NCI-H345 (cell line): ENCODE measurements at regions not wholly inside any gene's neighbourhood (a gene's known extent, or its start where the extent isn't known, plus 50 kb on each side); places are given as distances from the start of the nearest gene placed in this dataset.

Experiments used
- DNase-seq: peaks from one replicate; lab custom pipeline; 2025; lab: John Stamatoyannopoulos, UW

DNA sequence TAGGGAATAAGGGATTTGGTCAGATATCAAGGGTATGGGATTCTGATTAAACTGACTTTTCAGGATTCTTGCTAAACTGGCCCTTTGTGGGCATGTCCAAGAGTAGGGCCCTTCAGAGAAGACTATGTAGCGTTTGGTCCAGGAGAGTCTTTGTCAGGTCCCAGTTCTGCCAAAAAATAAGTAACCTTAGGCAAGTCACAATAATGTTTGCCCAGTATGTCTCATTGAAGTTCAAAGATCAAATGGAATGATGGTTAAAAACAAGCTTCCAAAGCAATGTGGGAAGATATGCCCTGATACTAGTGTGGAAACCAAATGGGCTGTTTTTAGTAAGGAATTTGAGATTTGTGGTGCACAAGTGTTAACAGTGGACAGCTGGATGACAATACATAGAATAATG, 454.4 kb downstream of the WDR72 start:
- DNase-seq: no peak

DNA sequence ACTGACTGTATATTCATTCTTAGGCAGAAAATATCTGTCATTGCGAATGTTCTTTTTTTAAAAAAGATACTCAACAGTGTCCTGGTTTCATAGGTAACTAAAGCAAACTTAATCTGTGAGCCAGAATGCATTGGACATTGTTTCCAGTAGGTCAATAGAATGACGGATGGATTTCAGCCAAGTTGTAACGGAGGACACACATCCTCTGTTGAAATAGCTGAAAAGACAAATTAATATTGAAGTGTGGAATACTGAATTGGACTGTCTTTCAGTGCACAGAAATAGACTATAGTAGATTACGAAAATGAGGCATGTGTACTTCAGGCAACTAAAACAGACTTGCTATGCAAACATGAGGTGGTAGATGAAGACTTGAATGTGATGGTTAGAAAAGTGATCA, 461.6 kb downstream of the WDR72 start:
- DNase-seq: no peak

DNA sequence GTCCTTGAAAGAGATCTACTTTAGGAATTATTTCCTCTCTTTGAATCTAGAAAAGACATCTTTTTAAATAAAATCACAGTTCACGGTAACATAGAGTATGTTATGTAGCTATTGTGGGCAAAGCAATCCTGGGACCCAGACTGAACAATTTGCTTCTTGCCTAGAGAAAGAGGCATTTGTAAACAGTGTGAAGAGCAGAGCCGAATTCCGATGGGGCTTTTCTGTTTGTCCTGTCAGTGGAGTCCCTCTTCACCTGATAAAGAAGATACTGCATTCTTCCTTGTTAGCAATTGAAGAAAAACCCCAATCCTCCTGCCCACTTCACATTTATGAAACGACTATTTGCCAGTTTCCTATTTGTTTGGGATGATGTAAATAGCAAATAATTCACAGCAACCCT, 462.9 kb downstream of the WDR72 start:
- no peak for DNase-seq

DNA sequence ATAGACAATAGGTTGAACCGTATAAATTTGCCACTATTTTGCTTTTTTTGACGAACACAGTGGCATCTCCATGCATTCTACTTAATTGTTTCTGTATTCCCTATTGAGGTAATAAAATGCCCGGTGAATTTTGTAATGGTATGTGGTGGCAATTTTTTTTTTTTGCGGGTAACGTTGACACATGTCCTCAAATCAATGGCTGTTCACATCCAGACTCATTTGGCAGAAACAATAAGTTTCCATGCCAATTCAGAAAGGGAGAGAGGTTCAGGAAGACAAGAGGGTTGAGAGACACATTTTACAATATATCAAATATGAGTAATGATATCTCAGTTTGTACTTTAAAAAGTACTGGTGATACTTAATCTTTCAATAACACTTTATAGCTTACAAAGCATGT, 463.9 kb downstream of the WDR72 start:
- no peak for DNase-seq

DNA sequence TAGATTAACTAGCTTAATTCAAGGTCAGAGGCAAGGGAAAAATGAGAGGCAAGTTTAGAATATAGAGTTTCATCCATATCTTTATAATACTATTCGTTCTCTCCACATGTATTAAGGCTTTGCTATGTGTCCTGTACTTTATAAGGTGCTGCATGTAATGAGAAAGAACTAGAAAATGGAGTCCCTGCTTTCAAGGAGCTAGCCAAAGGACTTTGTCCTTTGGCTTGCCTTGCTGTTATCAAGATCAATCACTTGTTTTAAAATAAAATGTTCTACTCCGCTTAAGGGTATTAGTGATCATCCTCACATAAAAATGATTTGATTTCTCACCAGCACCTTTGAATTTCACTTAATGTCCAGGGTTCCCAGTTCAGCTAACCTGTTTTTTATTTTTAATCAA, 470.9 kb downstream of the WDR72 start:
- no peak for DNase-seq

DNA sequence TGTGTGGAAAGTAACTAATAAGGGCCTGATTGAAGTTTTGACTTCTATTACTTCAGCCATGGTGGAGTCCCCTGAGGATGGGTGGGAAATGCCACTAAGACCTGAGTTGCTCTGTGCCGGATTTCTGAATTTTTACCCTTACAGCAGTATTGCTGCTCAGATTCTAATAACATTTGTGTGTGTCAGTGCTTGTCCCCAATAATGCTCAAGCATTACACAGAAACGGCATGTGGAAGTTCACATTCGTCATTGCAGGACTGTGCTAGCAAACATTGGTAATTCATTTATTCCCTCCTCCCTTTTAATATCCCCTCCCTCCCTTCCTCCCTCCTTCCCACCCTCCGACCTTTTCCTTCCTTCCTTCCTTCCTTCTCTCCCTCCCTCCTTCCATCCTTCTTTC, 484.5 kb upstream of the ONECUT1 start:
- DNase-seq: no peak

DNA sequence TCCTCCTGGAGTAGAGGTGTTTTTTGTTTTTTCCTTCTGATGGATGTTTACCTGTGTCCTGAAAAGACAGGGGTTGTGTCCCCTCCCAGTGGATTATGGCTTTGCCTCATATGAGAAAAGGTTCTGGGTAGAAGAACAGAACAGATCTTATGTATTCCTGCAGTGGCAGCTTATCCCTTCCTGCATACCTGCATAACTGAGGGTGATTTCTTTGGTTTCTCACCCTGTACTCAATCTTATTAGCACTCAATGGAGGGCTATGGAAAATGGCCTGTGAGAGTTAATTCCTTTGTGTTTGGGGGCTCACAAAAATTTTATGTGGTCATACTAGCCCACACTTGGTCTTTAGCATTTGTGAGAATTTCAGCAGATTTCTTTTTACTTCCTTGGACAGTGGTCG, 482.0 kb upstream of the ONECUT1 start:
- no peak for DNase-seq

DNA sequence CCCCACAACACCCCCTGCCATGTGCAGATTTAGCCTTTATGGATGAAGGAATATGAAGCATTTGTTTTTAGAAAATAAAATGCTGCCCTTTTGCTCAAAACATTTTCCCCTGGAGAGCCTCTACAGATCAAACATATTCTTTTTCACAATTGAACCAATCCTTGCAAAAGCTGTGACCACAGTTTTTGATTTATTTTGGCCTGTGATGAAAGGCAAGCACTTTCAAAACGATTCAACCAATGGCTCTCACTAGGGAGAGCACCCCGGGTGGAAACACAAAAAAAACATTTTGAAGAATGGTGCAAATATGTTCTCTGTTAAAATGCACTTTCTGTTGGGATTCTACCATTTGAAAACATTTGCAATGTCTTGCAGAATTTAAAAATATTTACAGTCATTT, 476.0 kb upstream of the ONECUT1 start:
- no peak for DNase-seq

DNA sequence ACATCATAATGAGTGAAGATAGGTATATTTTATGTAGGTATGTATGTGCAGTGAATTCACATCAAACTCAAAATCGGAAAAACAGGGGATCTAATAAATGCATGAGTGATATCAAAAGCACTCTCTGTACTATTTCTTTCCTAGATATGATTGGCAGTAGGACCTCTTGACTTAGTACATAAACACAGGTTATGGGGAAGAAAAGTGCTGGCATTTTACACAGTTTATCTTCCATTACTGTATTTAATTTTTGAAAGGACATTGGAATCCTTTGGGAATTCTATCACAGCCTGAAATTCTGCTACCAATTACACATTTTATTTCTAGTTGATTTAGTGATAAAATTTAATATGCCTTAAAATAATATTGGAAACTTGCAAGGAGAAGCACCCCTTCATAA, 470.5 kb upstream of the ONECUT1 start:
- DNase-seq: no peak

DNA sequence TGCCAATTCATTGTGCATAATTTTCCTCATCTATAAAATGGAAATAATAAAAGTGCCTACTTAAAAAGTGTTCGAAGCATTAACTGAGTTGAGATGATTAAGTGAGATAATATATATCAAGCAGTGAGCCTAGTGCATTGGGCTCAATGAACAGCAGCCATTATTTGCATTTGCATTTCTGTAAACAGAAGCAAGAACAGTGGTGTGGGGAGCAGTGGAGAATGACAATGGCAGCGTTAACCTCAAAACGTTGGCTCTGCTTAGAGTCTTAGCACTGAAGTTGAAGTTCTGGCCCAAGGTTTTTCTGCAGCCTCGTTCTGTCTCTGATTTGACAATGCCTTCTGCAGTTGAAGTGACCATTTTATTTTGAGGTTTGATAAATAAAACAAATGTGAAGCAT, 466.3 kb upstream of the ONECUT1 start:
- DNase-seq: no peak

DNA sequence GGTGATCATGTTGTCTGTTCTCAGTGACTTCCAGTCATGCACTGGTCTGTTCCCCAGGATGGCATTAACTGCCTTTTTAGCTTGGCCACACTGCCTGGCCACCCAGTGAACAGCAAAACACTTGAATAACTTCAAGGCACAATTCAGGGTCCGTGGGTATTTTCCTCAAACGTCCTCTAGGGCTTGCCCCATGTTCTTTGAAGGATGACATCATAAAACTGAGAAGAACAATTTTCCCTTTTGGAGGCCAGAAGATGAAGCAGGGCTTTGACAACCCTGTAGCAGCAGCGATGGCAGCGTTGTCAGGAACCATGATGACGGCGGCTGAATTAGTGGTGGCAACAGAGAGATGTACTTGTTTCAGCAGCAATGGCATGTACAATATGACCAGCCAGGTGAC, 465.9 kb upstream of the ONECUT1 start:
- DNase-seq: no peak

DNA sequence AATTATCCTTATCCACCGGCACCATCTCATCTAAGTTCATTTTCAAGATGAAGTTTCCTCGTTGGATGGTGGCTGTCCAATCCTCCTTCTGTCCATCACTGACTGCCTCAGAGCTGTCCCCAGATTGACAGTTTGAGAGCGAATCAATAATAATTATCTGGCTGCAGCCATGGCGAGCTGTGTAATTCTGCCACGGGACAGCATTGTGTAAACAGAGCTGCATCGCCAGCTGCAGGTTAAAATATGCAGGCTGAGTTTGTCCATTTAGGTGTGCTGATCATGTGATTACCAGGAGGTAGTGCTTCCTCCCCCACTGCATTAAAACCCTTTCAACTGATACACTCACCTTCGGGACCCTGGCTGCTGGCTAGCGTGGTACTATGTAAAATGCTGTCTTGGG, 461.9 kb upstream of the ONECUT1 start:
- DNase-seq: peak; percentile 41

DNA sequence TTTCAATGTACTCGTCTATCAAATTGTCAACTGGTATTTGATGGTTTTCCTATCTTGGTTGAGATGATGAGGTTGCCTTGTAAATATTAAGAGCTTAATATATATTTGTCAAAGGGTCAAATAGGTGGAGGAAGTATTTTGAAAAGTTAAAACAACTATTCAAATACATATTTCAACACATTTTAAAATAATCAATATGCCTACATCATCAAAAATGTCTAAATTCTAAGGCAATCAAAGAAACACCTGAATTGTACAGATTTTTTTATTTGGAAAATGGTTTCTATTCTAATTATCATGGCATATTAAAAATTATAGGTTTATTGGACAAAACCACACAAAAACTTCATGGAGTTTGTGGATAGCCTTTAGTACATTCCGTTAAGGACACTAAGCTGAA, 461.4 kb upstream of the ONECUT1 start:
- DNase-seq: no peak

DNA sequence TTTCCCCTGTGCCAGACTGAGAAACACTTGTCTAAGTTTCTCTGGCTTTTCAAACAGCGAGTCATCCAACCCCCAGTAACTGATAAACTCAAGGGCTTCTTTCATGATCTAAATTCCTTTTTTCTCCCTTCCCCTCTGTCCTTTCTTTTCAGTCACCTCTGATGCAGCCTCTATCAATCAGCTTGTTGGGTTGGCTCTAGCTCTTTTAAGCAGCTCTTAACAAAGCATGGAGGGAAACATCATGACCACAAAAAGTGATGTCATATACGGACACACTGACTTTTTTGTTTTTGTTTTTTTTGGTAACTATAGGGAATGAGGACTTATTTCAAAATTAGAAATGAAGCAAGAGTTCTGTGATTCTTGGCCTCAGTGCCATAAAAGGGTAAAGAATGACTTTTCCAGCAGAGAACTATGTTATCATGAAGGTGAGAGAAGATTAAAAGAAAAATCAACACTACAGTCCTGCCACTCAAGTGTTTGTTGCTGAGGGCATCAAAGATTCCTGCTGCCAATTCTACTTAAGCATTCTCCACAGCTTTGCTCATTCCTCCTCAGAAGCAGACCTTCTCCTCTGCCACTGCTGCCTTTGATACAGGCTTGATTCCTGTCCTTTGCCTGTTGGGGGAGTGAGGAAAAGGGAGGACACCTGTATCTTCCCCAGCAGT, 457.0 kb upstream of the ONECUT1 start:
- DNase-seq: peak; percentile 12

DNA sequence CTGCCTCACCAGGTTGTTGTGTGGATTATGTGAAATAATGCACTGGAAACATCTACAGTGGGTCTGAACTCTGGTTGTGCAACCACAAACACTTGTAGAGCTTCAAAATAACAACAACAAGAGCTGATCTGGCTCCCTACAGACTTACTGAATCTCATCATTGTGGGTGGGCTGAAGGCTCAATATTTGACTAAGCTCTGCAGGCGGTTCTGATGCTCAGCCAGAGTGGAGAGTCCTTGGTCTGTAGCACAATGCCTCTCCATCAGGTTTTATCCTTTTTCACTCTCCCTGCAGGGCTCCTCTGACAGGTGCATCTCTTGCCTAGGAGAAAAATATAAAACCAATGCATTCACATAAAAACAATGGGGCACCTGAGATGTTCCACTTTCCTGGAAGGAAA, 456.3 kb upstream of the ONECUT1 start:
- DNase-seq: peak; percentile 75

DNA sequence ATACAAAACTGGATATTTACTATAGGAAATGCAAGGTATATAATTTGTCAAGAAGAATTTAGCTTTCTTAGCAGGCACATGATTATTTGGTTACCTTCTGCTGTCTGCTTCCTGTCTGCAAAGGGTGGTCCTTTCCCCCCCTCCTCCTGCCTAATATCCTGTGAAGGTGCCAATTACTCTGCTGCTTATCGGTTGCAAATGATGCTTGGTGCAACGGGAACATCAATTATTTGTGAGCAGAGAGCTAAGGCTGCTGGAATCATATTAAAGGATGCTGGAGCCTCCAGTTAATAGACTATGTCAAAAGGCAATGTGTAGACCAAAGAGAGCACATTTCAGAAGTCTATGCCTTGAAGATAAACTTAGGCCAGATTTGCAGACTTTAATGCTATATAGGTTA, 443.7 kb upstream of the ONECUT1 start:
- DNase-seq: no peak

DNA sequence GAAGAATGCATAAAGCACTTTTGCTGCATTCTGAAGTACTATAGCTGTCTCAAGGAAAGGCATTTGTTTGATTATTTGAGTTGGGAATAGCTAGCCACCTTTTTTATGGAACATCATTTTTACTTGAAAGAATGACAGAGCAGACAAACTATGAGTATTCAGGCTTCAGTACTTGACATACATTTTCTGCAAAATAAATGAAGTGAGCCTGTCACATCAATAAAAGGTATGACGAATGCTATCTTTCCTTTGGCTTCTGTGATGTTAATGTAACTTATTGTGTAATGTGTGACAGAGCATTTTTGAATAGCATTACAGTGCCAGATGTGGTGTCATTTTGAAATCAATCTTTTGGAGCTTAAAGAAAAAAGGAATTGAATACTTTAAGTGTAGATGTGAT, 440.3 kb upstream of the ONECUT1 start:
- no peak for DNase-seq

DNA sequence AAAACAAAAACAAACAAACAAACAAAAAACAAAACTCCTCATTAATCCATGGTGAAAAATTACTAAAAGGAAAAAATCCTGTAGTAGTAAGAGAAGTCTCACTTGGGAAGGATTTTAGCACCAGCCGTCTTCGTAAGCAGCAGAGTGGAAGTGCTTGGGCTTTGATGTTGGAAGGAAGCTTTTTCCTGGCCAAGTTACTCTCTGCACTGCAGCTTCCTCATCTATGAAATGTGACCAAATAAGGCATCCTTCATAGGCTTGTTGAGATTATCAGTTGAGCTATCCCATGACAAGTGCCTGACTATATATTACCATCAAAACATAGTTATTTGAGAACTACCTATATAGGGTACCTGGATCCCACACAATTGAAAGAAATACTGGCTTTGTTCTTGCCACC, 436.4 kb upstream of the ONECUT1 start:
- DNase-seq: no peak

DNA sequence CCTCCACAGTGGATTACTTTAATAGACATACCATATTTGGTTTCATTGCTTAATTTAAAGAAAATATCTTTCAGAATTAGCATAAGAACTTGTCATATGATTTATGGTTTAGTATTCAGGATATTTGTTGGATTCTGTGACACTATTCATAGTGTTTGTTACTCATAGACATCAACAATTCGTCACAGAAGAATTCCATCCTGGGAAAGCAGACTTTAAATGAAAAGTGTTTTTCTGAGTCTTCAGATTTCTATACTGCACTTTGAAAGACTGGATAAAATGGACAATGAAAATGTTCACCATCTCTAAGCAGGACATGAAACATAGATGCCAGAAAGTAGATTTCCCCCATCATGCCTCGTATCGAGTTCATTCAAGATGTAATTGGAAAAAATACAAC, 435.6 kb upstream of the ONECUT1 start:
- DNase-seq: no peak

DNA sequence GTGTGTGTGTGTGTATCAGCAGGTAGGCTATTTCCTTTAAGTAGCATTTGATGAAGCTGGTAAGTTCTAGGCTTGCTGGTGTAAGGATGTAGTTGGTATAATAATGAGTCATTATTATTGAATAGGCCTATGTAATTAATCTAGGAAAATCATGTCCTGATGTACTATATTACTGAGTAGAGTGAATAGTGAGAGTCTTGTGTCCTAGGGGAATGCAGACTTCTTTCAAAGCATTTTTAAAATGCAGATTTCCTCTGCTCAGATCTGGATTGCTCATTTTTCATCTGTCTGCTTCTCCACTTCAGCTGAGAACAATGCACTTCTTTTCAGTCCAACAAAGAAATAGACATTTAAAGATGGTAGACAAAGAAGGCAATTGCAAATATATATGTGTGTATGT, 434.2 kb upstream of the ONECUT1 start:
- DNase-seq: no peak

DNA sequence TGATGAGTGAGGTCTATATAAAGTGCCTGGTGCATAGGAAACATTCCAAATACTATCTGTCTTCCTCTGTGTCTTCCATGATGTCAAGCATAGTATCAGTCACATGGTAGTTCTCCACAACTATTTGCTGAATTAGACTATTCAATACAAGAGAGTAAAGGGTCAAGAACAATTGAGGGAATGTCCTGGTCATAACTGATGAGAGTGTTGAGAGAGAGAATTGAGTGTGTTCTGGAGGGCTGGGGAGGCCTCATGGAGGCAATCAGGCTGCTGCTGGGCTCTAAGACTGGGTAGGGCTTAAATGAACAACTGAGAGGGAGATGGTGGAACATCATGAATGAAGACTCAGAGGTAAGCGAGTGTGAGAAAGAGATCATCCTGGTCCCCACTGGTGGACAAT, 433.7 kb upstream of the ONECUT1 start:
- no peak for DNase-seq

DNA sequence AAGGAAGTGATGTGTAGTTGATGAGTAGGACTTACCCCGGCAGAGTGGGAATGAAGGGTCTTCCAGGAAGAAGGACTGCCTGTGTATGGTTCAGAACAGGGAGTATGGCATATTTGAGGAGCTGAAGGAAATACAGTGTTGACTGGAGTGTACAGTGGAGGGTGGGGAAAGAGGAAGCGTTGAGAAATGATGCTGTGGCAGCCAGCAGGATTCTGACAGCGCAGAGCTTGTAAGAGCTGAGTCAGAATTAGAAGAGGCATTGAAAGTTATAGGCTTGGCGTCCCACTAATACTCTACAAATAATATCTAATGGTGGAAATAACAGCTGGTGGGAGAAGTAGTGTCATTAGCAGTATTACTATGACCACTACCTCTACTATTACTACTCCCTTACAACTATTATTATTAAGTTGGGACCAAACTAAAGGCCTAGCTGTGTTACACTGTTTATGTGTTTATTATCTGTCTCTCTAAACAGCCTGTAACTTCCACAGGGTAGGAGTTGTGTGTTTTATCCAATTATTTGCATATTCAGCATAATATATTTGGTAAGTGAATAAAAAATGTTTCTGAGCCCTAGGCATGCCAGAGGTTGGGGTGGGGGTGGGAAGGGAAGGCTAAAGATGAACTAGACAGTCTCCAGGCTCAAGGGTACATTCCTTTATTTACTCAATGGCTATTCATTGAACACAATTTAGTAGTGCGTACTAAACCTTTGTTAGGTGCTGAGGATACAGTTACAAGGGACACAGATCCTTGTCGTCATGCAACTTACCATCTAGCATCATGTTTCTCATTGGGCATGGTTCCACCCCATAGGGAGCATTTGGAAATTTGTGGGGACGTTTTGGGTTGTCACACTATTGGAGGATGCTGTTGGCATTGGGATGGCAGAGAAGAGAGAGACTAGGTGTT, 428.8 kb upstream of the ONECUT1 start:
- no peak for DNase-seq

DNA sequence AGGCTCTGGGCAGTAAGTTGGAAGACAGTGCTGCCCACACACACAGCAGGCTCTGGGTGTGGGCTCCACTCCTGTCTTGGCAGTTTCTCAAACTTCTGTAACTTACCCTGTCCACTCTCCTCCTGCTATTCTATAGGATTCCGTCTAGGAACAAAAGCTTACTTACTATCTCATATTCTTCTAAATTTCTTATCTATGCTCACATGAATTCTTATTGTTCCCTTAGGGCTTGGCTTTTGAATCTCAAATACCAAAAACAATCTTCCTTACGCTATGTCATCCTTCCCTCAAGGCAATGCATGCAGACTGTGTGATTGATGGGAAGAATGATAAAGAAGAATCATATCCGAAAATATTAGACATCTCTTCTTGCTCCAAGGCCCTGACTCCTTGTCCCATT, 425.9 kb upstream of the ONECUT1 start:
- no peak for DNase-seq

DNA sequence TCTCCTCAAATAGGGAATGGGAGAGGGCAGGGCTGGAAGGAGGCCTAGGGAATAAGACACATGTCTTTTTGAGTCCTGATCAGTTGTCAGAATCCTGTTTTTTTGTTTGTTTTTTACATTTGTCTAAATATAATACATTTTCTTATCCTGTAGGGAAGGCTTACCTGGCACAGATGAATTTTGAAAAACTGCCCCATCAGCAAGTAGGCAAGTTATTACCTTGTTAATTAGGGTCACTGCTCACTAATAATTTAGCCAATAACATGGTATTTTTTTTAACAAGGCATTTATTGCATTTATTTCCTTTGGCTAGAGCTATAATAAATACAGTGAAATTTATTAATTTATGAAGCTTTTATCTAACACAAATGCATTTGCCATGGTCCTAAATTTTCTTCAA, 423.2 kb upstream of the ONECUT1 start:
- DNase-seq: no peak
